ENCODE measurements at regions not wholly inside any gene's neighbourhood (a gene's known extent, or its start where the extent isn't known, plus 50 kb on each side); places are given as distances from the start of the nearest gene placed in this dataset.

- Histone ChIP-seq H3K9me3 (no peaks in the 10 kb centered on the region), H3K27me3 (no peaks in the 10 kb centered on the region), H3K27ac (no peak overlapping the region), H3K36me3 (no peaks in the 10 kb centered on the region), H3K4me3 (no peak overlapping the region), H3K4me1 (peaks cover 0 to 7% (median 0%) of the 10 kb centered on the region in 12 donors)
- no peak for ATAC-seq
- WGBS, 4 donors = 91 to 95% (median 92%) methylated on average over 12 of the region's 12 CpGs
- no peak for DNase-seq
- TF ChIP-seq POLR2A (IDR thresholded peaks at IDR 0.05) = no peak
- TF ChIP-seq, protein P1, sequence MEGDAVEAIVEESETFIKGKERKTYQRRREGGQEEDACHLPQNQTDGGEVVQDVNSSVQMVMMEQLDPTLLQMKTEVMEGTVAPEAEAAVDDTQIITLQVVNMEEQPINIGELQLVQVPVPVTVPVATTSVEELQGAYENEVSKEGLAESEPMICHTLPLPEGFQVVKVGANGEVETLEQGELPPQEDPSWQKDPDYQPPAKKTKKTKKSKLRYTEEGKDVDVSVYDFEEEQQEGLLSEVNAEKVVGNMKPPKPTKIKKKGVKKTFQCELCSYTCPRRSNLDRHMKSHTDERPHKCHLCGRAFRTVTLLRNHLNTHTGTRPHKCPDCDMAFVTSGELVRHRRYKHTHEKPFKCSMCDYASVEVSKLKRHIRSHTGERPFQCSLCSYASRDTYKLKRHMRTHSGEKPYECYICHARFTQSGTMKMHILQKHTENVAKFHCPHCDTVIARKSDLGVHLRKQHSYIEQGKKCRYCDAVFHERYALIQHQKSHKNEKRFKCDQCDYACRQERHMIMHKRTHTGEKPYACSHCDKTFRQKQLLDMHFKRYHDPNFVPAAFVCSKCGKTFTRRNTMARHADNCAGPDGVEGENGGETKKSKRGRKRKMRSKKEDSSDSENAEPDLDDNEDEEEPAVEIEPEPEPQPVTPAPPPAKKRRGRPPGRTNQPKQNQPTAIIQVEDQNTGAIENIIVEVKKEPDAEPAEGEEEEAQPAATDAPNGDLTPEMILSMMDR (IDR thresholded peaks at IDR 0.05) = no peak
- intact Hi-C loops (cut with DNase I) = no loop called here
Measured at GRCh38 chr1:226470921-226471866, 63.3 kb upstream of the PARP1 start.

DNA sequence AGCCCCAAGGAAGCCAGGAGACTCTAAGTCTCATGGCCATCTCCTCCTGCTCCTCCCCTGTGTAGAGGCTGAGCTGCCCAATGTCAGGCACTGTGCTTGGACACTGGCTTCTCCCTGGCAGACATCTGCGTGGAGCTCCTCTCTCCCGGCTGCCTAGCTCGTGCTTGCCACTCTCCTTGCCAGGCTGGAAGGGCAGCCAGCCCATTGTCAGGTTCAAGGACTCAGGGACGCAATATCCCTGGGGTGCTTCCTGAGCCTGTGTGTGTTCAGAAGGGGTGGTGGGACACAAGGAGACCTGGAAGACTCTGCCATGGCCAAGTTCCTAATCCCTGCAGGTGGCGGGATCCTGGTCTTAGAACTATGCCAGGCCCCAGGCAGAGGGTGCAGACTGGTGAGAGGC lies 65.4 kb upstream of the PARP1 start:
- TF ChIP-seq, protein P1 (IDR thresholded peaks at IDR 0.05) = no peak
- TF ChIP-seq POLR2A (IDR thresholded peaks at IDR 0.05) = no peak
- 75 to 100% (median 83%) methylated on average over 1 to 5 of the region's 5 CpGs for WGBS, 4 donors
- no peak for ATAC-seq
- no peaks in the 10 kb centered on the region for H3K27me3 ChIP-seq
- H3K4me1 ChIP-seq = peaks cover 0 to 7% (median 0%) of the 10 kb centered on the region in 12 donors
- no peak overlapping the region for H3K27ac ChIP-seq
- intact Hi-C loops (cut with DNase I) = no loop called here
- H3K4me3 ChIP-seq = no peak overlapping the region
- DNase-seq = no peak
- no peaks in the 10 kb centered on the region for H3K9me3 ChIP-seq
- H3K36me3 ChIP-seq = no peaks in the 10 kb centered on the region

DNA sequence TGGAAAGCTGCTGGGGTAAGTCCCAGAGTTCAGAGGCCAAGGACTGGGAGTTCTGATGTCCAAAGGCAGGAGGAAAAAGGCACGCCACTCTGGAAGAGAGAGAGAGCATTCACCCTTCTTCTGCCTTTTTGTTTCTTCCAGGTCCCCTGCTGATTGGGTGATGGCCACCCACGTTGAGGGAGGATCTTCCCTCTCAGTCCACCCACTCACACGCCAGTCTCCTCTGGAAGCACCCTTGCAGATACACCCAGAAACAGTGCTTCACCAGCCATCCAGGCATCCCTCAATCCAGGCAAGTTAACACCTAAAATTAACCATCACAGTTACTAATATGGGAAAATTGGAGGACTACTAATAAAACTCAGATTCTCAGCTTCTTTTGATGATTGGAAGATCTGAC lies 66.1 kb upstream of the PARP1 start:
- Histone ChIP-seq H3K27ac (no peak overlapping the region), H3K4me3 (no peak overlapping the region), H3K36me3 (no peaks in the 10 kb centered on the region), H3K27me3 (no peaks in the 10 kb centered on the region), H3K9me3 (no peaks in the 10 kb centered on the region), H3K4me1 (peaks cover 0 to 7% (median 0%) of the 10 kb centered on the region in 12 donors)
- TF ChIP-seq POLR2A (IDR thresholded peaks at IDR 0.05) = no peak
- TF ChIP-seq, protein P1 (IDR thresholded peaks at IDR 0.05) = no peak
- ATAC-seq (no peak), DNase-seq (no peak)
- intact Hi-C loops (cut with DNase I) = no loop called here
- 72 to 83% (median 83%) methylated on average over 3 of the region's 3 CpGs for WGBS, 4 donors

DNA sequence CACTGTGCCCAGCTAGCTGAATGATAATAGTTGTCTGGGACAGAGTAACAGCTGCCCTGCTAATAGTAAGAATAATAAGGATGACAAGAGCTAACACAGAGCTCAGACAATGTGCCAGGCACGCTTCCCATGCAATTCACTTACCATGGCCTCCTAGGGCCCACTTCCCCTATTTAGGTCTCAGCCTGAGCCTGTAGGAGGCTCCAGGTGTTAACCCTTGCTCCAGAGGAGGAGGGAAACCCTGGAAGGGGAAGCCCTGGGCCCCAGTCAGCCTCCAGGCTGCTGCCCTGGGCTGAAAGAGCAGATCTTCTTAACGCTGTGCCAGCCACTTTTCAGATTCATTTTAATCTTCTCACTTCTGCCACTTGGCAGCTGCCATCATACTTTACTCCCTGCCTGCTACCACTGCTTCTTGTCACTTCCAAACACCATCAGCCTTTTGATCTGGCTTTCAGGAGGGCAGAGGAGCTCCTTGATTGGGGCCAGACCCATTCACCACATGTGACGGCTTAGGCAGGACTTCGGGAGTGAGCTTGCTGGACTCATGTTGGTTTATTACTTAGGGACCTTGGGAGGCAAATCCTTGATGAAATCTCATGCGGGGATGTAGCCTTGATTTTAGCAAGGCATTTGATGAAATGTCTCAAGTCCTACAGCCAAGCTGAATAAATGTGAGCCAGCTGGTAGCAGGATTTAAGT lies 66.7 kb upstream of the PARP1 start:
- H3K4me1 ChIP-seq = peaks cover 0 to 7% (median 0%) of the 10 kb centered on the region in 12 donors
- H3K27me3 ChIP-seq = no peaks in the 10 kb centered on the region
- TF ChIP-seq, protein P1 (IDR thresholded peaks at IDR 0.05) = no peak
- no peak for TF ChIP-seq POLR2A (IDR thresholded peaks at IDR 0.05)
- H3K4me3 ChIP-seq = no peak overlapping the region
- H3K36me3 ChIP-seq = no peaks in the 10 kb centered on the region
- WGBS, 4 donors = 40 to 46% (median 42%) methylated on average over 5 of the region's 5 CpGs
- DNase-seq = no peak
- ATAC-seq = peak in 3 of 4 donors; percentile 9 to 46 (median 22)
- H3K9me3 ChIP-seq = no peaks in the 10 kb centered on the region
- H3K27ac ChIP-seq = no peak overlapping the region
- intact Hi-C loops (cut with DNase I) = no loop called here

All from heart left ventricle (tissue), 16 donors.